Epithelial cell of proximal tubule (primary cell): ENCODE measurements at regions not wholly inside any gene's neighbourhood (a gene's known extent, or its start where the extent isn't known, plus 50 kb on each side); places are given as distances from the start of the nearest gene placed in this dataset.
A peak's percentile ranks its signal among the peaks of the same experiment; 100 is the strongest.
"Not testable (repeated sequence)": the region's sequence is repeated elsewhere in the genome, so short reads cannot be mapped to it uniquely, and the experiment has no call there.

Experiments
- DNase-seq: peaks from one replicate; pipeline ENCODE4 v3.0.0-alpha.2; 2011; ENCODE audit warnings: low read depth
- H3K4me3 ChIP-seq: 2 replicates; pipeline ENCODE4 v1.5.1; 2011; ENCODE audit warnings: low read depth, mild to moderate bottlenecking, low read length
- CTCF ChIP-seq: conservative IDR thresholded peaks from 2 replicates; pipeline ENCODE4 v1.5.1; 2012; ENCODE audit warnings: low read depth, mild to moderate bottlenecking, low read length

DNA sequence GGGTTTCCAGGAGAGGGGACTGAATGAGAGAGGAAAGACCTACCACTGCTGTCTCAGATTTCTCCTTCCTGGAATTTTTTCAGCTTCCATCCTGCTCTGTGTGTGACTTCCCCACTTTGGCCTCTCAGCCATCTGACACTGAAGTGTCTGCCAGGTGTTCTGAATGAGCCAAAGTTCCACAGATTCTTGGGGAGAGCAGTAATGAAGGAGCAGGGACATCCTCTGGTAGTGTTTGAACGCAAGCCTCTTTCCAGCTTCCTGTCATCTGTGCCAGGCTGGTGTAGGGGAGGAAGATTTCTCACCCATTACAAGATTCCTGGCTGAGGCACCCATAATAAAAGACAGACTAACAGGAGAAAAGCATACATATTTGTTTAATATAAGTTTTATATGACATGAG, 141.7 kb upstream of the NRXN3 start:
- no peak for TF ChIP-seq CTCF
- DNase-seq, result no peak
- H3K4me3 ChIP-seq, result no peak overlapping the region

GRCh38 chr14:78029601-78030372, 140.4 kb upstream of the NRXN3 start:
- peak; percentile 39 for TF ChIP-seq CTCF
- no peak for DNase-seq
- no peak overlapping the region for H3K4me3 ChIP-seq

DNA sequence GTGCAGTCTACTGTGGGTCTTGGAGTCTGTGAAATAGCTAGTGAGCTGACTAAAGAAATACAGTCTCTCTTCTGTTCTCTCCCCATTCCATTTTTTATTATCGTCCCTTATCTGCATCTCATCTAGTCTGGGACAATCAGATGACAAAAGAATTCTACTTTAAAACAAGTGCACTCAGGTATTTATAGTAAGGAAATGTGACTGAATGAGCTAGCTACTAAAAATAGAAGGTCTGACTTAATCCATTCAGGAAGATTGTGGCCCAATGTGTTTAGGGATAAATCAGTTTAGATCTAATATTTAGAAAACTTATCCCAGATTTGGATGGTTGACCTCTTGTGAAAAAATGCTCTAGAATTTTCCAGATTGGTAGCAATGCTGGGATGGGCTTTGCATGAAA, 126.8 kb upstream of the NRXN3 start:
- no peak for TF ChIP-seq CTCF
- H3K4me3 ChIP-seq, result no peak overlapping the region
- no peak for DNase-seq

GRCh38 chr14:78048120-78048519, 122.1 kb upstream of the NRXN3 start:
- no peak for DNase-seq
- no peak for TF ChIP-seq CTCF
- no peak overlapping the region for H3K4me3 ChIP-seq

DNA sequence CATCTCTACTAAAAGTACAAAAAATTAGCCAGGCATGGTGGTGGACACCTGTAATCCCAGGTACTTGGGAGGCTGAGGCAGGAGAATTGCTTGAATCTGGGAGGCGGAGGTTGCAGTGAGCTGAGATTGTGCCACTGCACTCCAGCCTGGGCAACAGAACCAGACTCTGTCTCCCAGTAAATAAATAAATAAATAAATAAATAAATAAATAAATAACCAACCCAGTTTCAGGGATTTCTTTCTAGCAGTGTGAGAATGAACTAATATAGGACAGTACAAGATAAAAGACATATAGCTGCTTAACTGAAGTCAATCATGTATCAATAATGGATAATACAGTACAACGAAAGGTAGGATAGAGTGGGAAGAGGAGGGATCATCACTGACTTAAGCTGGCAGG, 113.3 kb upstream of the NRXN3 start:
- H3K4me3 ChIP-seq, DNase-seq: not testable (repeated sequence)

DNA sequence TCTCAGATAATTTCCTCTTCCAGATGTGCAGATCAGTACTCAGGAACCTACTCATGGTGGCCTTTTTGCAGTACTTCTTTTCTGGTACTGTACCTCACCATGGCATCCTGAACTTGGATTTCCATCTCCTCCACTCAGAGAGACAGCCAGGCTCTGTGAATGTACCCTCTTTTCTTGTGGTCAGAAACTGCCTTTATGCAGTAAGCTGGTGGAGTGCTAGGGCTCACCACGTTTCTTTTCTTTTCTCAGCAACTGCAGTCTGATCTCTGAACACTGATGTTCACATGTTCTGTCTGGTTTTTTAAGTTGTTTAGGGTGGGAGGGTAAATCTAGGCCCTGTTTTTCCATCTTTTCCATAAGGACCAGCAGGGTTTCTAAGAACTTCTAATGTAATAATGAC, 99.8 kb upstream of the NRXN3 start:
- no peak overlapping the region for H3K4me3 ChIP-seq
- no peak for TF ChIP-seq CTCF

DNA sequence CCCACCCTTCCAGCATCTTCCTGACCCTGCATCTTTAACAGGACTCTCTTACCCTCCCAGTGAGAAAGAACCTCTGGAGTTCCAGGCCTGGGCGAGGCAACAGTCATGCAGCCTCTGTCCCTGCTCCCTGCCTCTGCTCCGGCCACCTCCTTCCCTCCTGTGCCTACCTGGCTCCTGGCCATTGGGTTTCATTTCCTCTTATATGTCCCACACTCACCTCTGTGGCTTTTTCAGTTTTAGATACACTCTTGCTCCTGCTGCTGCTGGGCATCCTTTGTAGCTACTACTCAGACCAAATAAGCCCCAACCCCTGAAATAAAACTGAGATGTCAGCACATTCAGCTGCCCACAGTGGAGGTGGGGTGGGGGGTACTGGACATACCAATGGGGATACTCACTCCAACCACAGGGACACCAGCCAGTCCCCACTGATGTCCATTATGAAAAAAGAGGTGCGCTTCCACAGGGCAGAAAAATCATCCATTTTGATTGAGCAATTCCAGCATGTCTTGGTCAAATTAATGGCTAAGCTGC, 99.1 kb upstream of the NRXN3 start:
- no peak for TF ChIP-seq CTCF
- H3K4me3 ChIP-seq, result no peak overlapping the region
- no peak for DNase-seq

More for the DNA sequence above, 99.8 kb upstream of the NRXN3 start:
- no peak for DNase-seq
